Activated CD8-positive, alpha-beta memory T cell treated with anti-CD3 and anti-CD28 coated beads for 24 hours (primary cell): ENCODE measurements at regions not wholly inside any gene's neighbourhood (a gene's known extent, or its start where the extent isn't known, plus 50 kb on each side); places are given as distances from the start of the nearest gene placed in this dataset.

Experiments
- DNase-seq: peaks from one replicate; pipeline ENCODE4 v3.0.0-alpha.2; 2020

DNA sequence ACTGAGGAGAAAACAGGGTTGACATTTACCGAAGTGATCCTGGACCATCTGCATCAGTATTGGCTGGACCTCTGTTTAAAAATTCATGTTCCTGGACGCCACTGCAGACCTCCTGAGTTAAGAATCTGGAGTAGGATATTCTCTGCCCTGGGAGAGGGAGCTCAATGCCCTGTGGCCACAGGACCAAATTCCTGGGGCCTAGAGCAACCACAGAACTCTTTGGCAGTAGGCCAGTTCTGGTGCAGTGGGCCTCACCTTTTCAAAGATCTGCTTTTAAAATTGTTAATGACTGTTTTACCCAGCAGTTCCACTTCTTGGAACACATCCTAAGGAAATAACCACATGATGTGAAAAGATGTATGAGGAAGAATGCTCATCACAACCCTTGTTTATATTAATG, 133.3 kb upstream of the ADPGK start:
- no peak for DNase-seq

DNA sequence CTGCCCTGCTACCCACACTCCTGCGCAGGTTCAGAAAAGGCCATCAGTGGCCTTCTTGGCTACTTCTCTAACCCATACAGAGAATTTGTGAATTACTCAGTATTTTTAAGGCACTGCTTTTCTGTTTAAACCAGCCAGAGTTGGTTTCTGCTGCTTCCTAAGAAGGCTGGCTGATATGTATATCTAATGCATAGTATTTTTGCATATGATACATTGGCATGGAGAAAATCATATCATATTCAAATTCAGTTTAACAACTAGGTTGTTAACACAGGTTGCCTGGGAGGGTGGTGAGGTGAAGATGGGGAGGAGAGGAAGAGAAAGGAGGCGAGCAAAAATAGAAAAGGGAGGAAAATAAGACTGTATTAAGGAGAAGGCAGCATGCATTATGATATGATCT, 132.8 kb upstream of the ADPGK start:
- DNase-seq: no peak

GRCh38 chr15:72915843-72916242, 132.3 kb upstream of the ADPGK start:
- no peak for DNase-seq

- DNase-seq: no peak
Observed at GRCh38 chr15:72912996-72913395, 129.4 kb upstream of the ADPGK start.

- no peak for DNase-seq
Observed at GRCh38 chr15:72912121-72912520, 128.6 kb upstream of the ADPGK start.

DNA sequence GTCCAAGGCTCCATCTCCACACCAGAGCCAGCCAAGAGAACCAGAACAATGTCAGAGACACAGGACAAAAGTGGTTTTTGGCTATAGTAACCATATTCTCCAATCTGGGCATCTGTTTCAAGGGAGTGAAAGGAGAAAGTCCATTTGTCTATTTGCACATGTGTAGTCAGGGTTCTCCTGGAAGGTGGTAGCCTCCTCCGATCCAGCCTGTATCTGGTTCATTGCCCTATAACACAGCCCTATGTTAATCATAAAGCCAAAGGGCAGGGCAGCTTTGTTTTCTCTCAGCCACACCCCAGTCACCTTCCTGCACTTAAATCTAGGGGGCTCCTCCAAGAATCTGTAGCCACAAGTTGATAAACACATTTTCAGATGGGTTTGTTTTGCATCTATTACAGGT, 128.1 kb upstream of the ADPGK start:
- no peak for DNase-seq

- DNase-seq: no peak
Observed at GRCh38 chr15:72908713-72909112, 125.2 kb upstream of the ADPGK start.

- DNase-seq: no peak
Observed at GRCh38 chr15:72907733-72908132, 124.2 kb upstream of the ADPGK start.

- no peak for DNase-seq
Observed at GRCh38 chr15:72902919-72903260, 119.3 kb upstream of the ADPGK start.

GRCh38 chr15:72902245-72902918, 118.8 kb upstream of the ADPGK start:
- DNase-seq: no peak

DNA sequence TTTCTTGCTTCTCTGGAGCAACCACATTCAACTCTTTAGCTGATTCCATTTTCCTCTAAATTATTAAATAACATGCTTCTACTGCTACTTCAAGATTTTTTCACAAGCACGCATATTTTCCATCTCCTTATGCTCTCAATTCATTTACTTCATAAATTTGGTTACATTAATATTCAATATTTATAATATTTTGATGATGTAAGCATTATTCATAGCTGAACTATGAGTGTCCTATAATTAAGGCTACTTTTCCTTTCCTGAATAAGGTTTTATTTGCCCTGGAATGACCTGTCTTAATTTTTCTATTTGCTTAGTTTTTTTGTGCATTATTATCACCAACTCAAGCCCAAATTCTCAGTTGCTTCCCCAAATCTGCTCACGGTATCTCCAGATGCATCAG, 109.4 kb upstream of the ADPGK start:
- DNase-seq: no peak

DNA sequence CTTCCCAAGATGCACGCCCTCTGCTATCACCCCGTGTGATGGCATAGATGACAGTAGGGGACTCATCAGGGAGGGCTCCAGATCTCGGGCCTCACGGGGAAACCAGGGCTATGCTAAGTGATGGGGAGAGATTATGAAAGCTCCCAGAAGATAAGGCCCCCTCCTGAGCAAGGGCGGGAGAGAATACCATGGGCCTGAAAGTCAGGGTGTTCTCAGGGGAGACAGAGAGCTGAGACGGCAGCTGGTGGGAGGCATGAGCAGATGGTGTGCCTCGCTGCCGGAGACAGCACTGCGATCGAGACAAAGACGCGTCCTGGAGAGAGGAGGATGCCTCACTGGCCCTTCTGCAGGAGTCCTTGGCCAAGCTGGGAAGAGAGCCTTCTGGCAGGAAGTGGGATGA, 106.5 kb upstream of the ADPGK start:
- DNase-seq: no peak

GRCh38 chr15:72889545-72889944, 106.0 kb upstream of the ADPGK start:
- no peak for DNase-seq

DNA sequence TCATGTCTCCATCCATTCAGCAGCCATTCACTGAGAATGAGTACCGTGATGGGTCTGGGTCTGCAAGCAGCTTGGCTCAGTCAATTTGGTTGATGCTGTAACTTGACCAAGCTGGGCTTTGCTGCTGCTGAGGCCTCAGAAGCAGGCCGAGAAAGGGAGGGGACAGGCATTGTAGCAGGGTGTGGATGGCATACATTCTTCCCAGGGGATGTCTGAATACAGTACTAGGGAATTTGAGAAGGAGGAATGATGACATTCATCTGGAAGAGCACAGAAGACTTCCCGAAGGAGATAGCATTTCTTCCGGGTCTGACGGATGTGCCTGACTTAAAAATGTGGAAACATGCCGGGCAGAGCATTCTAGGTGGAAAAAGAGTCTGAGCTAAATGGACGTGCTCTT, 105.3 kb upstream of the ADPGK start:
- DNase-seq: no peak

DNA sequence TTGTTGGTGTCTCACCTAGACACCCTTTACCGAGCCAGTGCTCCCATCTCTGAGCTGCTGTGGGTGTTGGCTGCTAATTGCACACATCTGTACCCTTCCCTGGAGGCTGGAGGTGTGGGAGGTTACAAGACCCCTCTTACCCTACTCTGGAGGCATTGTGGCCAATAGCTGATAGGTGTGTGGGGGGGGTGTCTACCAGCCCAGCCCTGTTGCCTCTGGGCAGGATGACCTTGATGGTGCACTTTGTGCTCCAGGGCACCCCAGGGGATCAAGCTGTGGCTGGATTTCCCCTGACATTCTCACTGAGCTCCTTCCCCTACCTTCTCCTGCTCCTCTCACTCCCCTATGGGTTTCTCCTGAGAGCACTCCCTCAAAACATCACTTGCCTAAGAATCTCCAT, 104.7 kb upstream of the ADPGK start:
- no peak for DNase-seq

DNA sequence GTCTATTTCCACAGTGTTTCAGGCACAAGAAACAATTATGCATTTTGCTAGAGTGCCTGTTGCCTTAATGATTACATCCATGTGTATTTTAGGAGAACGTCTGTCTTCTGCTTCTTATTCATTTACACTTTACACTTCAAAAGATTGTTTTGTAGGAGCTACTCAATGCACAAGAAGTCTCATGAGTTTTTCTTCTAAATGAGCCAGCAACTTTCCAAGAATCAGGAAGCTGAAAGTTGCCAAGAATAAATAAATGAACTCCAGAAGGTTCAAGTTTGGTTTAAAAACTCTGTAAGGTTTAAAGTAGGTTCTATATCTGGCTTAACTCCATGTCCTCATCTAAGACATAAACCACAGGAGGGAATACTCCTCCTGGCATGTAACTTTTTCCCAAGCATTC, 103.8 kb upstream of the ADPGK start:
- DNase-seq: no peak

DNA sequence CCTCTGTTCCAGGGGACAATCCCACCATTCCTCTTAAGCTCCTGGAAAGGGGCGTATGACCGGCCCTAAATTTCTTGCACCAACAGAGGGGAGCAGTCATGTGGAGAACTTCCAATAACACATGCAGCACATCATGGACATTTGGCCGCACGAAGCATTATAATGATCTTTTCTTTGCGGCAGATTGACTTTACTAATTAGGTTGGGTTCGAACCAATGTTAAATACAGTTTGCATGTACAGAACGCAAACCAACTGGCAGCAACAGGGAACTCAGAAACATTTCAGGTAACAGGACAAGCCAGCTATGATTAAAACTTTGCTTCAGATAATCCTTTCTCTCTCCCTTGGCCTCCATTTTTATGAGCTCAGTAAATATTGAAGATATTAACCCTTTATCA, 100.8 kb upstream of the ADPGK start:
- no peak for DNase-seq

DNA sequence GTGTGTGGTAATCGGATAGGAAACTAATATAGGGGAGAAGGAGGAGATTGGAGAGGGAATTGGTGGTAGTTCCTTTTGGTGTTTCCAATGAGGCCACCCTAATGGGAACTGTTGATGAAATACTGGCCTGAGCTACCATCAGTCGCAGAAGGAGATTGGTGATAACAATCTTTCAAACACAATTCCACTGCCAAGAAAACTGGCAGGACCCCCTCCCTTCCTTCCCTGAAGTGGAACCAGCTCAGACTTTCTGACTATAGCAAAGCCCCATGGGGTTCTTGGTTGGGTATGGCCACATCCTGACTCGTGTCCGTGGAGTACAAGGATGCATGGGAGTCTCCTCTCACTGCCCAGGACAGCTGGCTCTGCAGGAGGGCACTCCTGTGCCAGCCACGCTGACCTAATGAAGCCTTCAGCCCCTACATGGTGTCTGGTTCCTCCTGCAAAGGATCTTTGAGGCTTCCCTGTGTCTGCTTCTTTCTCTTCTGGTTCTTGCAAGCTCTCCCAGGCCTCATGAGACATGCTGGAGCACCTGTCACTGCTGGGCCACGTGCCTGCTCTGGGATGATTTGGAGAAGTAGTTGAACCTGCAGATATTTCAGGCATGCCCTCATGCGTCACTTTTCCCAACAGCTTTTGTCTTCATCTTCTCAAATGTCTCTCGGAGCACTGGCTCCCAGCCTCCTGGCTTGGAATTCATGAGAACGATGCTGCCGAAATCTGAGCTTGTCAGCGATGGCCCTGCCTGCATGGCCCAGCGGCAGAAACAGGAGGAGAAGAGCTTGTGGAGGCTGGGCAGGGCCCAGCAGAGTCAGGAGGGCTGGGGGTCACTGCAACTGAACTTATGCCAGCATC, 90.0 kb upstream of the ADPGK start:
- no peak for DNase-seq

GRCh38 chr15:72872066-72872845, 88.7 kb upstream of the ADPGK start:
- DNase-seq: no peak

DNA sequence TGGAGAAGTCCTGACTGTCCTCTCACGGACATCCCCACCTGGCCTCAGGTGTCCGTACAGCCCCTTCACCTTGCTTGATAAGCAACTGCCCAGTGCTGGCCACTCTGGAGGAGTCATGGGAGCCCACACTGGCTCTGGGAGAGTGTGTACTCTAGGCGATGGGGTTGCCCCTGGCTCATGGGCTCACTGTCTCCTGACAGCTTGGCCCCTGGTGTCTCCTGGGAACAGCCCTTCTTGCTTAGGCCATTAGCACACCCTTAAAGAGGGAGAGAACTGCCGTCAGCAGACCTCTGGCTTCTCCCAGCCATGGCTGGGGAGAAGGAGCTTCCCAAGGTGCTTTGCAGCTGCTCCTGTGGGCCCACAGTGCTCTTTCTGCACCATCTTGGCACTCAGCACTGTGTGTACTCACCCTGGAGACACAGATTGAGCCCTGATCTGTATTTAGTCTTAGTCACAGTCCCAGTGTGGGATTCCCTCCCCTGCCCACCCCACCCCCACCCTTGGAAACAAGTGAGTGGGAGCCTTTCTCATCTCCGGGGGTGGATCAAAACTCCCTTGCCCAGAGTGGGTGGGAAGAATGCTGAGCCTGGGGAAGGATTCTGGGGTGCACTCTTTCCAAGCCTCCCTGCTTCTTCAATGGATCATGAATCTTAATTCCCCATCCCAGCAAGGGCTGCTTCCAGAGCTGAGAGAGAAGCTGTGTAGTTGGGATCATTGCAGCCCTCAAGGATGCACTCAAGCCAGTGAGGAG, 83.5 kb upstream of the ADPGK start:
- no peak for DNase-seq

DNA sequence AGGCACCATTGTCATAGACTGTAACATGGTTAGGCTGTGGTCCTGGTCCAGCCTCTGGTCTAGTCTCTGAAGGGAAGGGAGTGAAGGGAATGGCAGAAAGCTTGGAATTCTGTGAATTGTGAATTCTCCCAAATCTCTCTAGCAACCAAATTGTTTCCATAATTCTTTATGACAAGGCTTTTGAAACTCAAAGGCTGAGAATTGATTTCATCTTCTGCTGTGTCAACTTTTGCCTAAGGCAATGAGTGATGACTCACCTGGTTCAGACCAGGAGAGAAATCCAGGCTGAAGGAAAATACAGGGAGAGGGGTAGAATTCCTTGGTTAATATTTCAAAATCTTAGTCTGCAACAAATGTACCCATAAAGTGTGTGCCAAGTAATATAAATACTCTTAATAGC, 82.6 kb upstream of the ADPGK start:
- DNase-seq: no peak

- no peak for DNase-seq
Observed at GRCh38 chr15:72865486-72865885, 81.9 kb upstream of the ADPGK start.

DNA sequence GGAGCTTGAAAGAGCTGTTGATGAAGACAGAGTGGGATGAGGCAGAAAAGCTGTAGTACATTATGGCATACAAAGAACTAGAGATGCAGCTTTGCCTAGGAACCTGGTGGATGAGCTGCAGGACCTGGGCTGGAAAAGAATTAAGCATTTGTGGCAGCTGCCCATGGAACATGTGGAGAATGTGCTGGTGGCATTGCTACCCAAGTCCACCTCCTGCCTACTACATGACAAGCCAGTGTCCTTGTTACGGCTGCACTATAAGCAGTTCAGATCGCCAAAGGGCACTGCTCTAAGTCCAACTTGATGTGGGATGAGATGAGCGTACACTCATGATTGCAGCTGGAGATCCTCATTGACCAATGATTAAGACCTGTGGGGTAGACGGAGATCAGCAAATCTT, 81.1 kb upstream of the ADPGK start:
- no peak for DNase-seq
